Tibial nerve (tissue), 4 donors: ENCODE measurements at regions not wholly inside any gene's neighbourhood (a gene's known extent, or its start where the extent isn't known, plus 50 kb on each side); places are given as distances from the start of the nearest gene placed in this dataset.

Source experiments
- EP300 ChIP-seq, 2 donors: sonication (generic); formaldehyde crosslinking; IDR thresholded peaks; one replicate each; pipeline ENCODE4 v1.6.1; 2017; ENCODE audit warnings: antibody characterized with exemption in 2 of 2, mild to moderate bottlenecking in 1 of 2
- TF ChIP-seq, protein P1 (sequence below), 5 experiments: fragments of 200-600 bp in 3 of 5; fragments of 450-650 bp in 2 of 5; sonication (generic) in 3 of 5; IDR thresholded peaks; one replicate each; pipeline ENCODE4 v1.5.1; 2016 to 2019; ENCODE audit warnings: antibody characterized with exemption in 5 of 5, mild to moderate bottlenecking in 3 of 5, moderate library complexity in 2 of 5

GRCh38 chr1:90502194-90502593, 214.9 kb downstream of the BARHL2 start:
- TF ChIP-seq, protein P1, sequence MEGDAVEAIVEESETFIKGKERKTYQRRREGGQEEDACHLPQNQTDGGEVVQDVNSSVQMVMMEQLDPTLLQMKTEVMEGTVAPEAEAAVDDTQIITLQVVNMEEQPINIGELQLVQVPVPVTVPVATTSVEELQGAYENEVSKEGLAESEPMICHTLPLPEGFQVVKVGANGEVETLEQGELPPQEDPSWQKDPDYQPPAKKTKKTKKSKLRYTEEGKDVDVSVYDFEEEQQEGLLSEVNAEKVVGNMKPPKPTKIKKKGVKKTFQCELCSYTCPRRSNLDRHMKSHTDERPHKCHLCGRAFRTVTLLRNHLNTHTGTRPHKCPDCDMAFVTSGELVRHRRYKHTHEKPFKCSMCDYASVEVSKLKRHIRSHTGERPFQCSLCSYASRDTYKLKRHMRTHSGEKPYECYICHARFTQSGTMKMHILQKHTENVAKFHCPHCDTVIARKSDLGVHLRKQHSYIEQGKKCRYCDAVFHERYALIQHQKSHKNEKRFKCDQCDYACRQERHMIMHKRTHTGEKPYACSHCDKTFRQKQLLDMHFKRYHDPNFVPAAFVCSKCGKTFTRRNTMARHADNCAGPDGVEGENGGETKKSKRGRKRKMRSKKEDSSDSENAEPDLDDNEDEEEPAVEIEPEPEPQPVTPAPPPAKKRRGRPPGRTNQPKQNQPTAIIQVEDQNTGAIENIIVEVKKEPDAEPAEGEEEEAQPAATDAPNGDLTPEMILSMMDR (IDR thresholded peaks at IDR 0.05) = no peak
- TF ChIP-seq EP300 (IDR thresholded peaks at IDR 0.05) = no peak
